ENCODE measurements at regions not wholly inside any gene's neighbourhood (a gene's known extent, or its start where the extent isn't known, plus 50 kb on each side); places are given as distances from the start of the nearest gene placed in this dataset.
"Not testable (repeated sequence)": the region's sequence is repeated elsewhere in the genome, so short reads cannot be mapped to it uniquely, and the experiment has no call there.

GRCh38 chr12:25394025-25394424, 143.3 kb upstream of the KRAS start:
- H3K4me3 ChIP-seq (ENCODE audit: severe bottlenecking), result no peak overlapping the region
- H3K27ac ChIP-seq (ENCODE audit: poor library complexity, severe bottlenecking), result no peak overlapping the region
- H3K9me3 ChIP-seq (ENCODE audit: severe bottlenecking), result no peaks in the 10 kb centered on the region
- no peak for TF ChIP-seq CTCF (IDR thresholded peaks at IDR 0.05; ENCODE audit: poor library complexity, severe bottlenecking)
- H3K4me1 ChIP-seq (ENCODE audit: insufficient read depth, poor library complexity, severe bottlenecking), result no peaks in the 10 kb centered on the region
- H3K36me3 ChIP-seq (ENCODE audit: low read depth), result no peaks in the 10 kb centered on the region
- no peak for DNase-seq (ENCODE audit: low spot score)
- no peak for ATAC-seq (ENCODE audit: low read depth)
- H3K27me3 ChIP-seq (ENCODE audit: insufficient read depth, poor library complexity, severe bottlenecking), result no peaks in the 10 kb centered on the region

GRCh38 chr12:25391346-25391745, 140.6 kb upstream of the KRAS start:
- not testable (repeated sequence) for ATAC-seq (ENCODE audit: low read depth); DNase-seq (ENCODE audit: low spot score)

DNA sequence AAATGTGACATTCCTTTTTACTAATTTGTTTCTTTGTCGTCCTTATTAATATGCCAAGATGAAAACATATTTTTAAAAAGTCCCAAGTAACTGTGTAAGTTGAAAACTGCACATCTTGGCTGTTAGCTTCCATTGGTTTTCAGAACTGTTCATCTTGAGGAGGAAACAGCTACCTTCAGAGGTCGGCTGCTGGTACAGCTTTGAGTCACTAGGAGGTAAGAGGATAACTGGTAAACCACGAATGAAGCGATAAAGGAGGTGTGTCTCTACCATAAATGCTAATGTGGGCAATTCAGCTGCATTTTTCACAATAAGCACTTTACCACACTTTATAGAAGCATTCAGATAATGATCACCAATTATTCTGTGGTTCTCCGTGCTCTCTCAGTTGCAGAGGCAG, 137.5 kb upstream of the KRAS start:
- Histone ChIP-seq H3K27ac (ENCODE audit: poor library complexity, severe bottlenecking) (no peak overlapping the region), H3K27me3 (ENCODE audit: insufficient read depth, poor library complexity, severe bottlenecking) (no peaks in the 10 kb centered on the region), H3K4me3 (ENCODE audit: severe bottlenecking) (no peak overlapping the region), H3K4me1 (ENCODE audit: insufficient read depth, poor library complexity, severe bottlenecking) (no peaks in the 10 kb centered on the region), H3K9me3 (ENCODE audit: severe bottlenecking) (no peaks in the 10 kb centered on the region), H3K36me3 (ENCODE audit: low read depth) (no peaks in the 10 kb centered on the region)
- no peak for TF ChIP-seq CTCF (IDR thresholded peaks at IDR 0.05; ENCODE audit: poor library complexity, severe bottlenecking)
- ATAC-seq (ENCODE audit: low read depth) (no peak), DNase-seq (ENCODE audit: low spot score) (no peak)

More at GRCh38 chr12:25391346-25391745, 140.6 kb upstream of the KRAS start:
- H3K27ac ChIP-seq (ENCODE audit: poor library complexity, severe bottlenecking); H3K27me3 ChIP-seq (ENCODE audit: insufficient read depth, poor library complexity, severe bottlenecking); H3K36me3 ChIP-seq (ENCODE audit: low read depth); H3K4me3 ChIP-seq (ENCODE audit: severe bottlenecking); H3K4me1 ChIP-seq (ENCODE audit: insufficient read depth, poor library complexity, severe bottlenecking); H3K9me3 ChIP-seq (ENCODE audit: severe bottlenecking): not testable (repeated sequence)

DNA sequence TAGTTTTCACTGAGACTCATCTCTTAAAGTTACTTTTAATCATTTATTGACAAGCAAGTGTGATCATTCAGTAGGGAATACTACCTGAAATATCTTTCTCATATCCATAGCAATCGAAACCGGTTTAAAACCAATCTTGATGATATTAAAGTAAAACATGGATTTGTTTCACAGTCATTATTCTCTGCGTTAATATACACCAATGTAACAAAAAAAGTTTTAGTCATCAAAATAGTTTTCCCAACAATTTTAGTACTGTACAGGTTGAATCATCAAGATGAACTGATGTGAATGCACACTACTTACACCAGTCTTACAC, 137.0 kb upstream of the KRAS start:
- DNase-seq (ENCODE audit: low spot score), result no peak
- peak; percentile 56 for TF ChIP-seq CTCF (IDR thresholded peaks at IDR 0.05; ENCODE audit: poor library complexity, severe bottlenecking)
- H3K9me3 ChIP-seq (ENCODE audit: severe bottlenecking), result no peaks in the 10 kb centered on the region
- H3K27me3 ChIP-seq (ENCODE audit: insufficient read depth, poor library complexity, severe bottlenecking), result no peaks in the 10 kb centered on the region
- H3K4me1 ChIP-seq (ENCODE audit: insufficient read depth, poor library complexity, severe bottlenecking), result no peaks in the 10 kb centered on the region
- ATAC-seq (ENCODE audit: low read depth), result no peak
- H3K27ac ChIP-seq (ENCODE audit: poor library complexity, severe bottlenecking), result no peak overlapping the region
- no peaks in the 10 kb centered on the region for H3K36me3 ChIP-seq (ENCODE audit: low read depth)
- no peak overlapping the region for H3K4me3 ChIP-seq (ENCODE audit: severe bottlenecking)

GRCh38 chr12:25386831-25387731, 136.4 kb upstream of the KRAS start:
- DNase-seq (ENCODE audit: low spot score) (no peak), ATAC-seq (ENCODE audit: low read depth) (peak; percentile 58)
- Histone ChIP-seq H3K4me1 (ENCODE audit: insufficient read depth, poor library complexity, severe bottlenecking) (no peaks in the 10 kb centered on the region), H3K4me3 (ENCODE audit: severe bottlenecking) (peak overlapping the region; percentile 68), H3K27ac (ENCODE audit: poor library complexity, severe bottlenecking) (peak overlapping the region; percentile 65), H3K27me3 (ENCODE audit: insufficient read depth, poor library complexity, severe bottlenecking) (no peaks in the 10 kb centered on the region), H3K9me3 (ENCODE audit: severe bottlenecking) (no peaks in the 10 kb centered on the region), H3K36me3 (ENCODE audit: low read depth) (no peaks in the 10 kb centered on the region)
- TF ChIP-seq CTCF (IDR thresholded peaks at IDR 0.05; ENCODE audit: poor library complexity, severe bottlenecking), result peak; percentile 77

Measured in RWPE2 (cell line).